ENCODE measurements at regions not wholly inside any gene's neighbourhood (a gene's known extent, or its start where the extent isn't known, plus 50 kb on each side); places are given as distances from the start of the nearest gene placed in this dataset.
"Not testable (repeated sequence)": the region's sequence is repeated elsewhere in the genome, so short reads cannot be mapped to it uniquely, and the experiment has no call there.

DNA sequence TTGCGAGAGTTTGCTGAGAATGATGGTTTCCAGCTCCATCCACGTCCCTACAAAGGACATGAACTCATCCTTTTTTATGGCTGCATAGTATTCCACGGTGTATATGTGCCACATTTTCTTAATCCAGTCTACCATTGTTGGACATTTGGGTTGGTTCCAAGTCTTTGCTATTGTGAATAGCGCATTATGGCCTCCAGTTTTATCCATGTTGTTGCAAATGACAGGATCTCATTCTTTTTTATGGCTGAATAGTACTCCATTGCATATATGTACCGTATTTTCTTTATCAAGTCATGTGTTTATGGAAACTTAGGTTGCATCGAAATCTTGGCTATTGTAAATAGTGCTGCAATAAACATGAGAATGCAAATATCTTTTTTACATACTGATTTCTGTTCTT is 266.1 kb upstream of the STXBP6 start:
- DNase-seq, result not testable (repeated sequence)

DNA sequence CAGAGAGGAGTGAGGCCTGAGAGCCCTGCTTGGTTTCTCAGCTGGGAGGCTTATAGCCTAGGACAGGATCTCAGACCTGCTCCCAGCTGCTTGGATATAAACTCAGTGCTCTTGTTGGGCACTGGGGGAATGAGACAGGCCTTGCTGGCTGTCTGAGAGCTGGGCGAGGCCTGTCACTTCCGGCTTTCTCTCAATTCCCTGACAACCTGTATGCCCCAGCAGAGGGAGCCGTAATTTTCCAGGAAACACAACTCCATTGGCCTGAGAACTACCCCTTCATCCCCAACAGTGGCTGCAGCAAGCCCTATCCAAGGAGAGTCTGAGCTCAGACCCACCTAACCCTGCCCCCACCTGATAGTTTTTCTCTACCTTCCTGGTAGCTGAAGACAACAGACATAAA is 258.3 kb upstream of the STXBP6 start:
- no peak for DNase-seq

DNA sequence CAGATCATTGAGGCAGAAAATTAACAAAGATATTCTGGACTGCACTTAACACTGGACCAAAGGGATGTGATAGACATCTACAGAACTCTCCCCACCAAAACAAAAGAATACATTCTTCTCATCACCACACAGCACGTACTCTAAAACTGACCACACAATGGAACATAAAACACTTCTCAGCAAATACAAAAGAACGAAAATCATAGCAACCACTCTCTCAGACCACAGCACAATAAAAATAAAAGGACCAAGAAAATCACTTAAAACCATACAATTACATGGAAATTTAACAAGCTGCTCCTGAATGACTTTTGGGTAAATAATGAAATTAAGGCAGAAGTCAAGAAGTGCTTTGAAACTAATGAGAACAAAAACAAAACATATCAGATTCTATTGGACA is 254.0 kb upstream of the STXBP6 start:
- no peak for DNase-seq

DNA sequence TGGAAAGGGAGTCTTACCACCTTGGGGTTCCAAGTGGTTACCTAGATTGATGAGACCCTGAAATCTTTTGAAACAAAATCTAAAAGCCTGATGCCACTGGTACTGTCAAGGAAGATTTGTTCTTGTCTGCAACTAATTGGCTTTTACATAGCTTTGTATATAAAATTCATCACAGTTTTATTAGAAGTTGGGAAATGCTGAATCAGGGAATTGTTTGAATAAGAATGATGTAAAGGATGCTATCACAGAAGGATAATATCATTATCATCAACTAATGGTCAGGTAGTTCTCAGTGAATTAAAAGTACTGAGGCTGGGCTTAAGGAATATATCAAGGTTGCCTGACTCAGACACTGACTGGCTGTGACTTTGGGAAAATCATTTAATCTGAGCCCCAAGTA is 248.3 kb upstream of the STXBP6 start:
- DNase-seq, result no peak

DNA sequence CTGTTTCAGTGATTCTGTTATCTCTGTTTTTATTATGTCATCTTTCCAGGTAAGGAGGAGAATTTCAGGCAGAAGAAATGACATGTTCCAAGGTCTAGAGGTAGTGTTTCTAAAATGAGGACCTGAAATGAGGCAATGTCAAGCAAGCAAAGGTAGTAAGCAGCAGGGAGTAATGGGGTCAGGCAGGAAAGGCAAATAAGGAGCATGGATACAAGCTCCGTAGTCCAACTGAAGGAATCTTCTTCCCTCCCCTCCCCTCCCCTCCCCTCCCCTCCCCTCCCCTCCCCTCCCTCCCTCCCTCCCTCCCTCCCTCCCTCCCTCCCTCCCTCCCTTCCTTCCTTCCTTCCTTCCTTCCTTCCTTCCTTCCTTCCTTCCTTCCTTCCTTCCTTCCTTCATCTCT is 240.2 kb upstream of the STXBP6 start:
- DNase-seq, result not testable (repeated sequence)

DNA sequence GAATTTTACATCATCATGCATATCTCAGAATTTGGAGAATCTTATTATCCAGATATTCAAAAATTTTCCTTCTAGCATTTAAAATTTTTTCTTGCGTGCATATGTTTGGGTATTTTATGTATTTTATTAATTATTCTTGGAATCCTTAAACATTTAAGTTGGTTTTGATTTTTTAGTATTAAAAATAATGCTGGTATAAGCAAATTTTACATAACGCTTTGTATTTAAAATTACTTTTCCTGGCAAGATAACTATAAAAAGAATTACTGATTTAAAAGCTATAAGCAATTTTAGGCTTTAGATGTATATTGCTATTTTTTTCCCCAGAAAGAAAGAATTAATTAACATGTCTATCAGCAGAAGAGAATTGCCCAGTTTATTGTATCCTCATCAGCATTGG is 224.6 kb upstream of the STXBP6 start:
- no peak for DNase-seq

DNA sequence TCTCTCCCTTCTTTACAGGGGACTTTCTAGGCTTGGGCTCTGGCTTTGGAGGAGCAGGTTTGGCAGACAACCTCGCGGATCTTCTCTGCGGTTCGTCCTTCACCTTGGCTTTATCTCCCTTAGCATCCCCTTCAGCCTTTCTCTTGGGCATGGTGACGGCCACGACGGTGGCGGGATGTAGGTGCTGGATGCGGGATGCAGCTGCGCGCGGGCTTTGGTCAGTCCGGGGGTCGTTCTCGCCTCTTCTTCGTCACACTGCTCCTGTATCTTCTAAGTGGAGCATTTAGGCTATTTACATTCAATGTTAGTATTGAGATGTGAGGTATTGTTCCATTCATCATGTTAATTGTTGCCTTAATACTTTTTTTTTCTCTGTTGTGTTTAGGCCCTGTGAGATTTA is 217.2 kb upstream of the STXBP6 start:
- no peak for DNase-seq

DNA sequence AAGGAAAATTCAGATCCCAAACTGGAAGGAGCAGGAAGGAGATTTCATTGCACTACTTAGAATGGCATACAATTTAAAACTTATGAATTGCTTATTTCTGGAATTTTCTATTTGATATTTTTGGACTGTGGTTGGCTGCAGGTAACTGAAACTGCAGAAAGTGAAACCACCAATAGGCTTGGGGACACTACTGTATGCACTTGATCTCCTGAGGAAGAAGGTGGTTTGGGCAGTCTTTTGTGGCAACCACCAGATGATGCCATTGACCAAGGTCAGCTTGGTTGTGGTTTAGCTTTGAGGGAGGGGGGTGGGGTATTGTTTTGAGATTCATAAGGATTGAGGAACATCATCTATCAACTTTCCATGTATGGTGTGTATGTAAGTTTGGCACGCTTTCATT is 209.5 kb upstream of the STXBP6 start:
- no peak for DNase-seq

DNA sequence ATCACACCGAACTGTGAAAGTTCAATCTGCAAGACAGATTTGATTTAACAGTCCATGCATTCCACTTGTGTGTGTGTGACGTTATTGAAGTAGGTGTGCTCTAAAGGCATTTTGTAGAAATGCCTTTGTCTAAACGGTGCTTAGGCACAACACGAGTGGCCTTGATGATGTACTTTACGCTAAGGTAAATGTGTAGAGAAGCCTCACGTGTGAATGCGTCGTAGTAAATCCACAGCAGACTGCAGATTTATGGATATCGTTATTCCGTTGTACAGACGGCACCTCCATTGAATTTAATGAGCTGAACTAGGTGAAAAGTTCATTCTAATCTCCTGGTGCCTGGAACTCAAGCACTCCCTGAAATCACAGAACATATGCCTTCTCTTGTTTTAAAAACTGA is 202.8 kb upstream of the STXBP6 start:
- DNase-seq, result no peak

DNA sequence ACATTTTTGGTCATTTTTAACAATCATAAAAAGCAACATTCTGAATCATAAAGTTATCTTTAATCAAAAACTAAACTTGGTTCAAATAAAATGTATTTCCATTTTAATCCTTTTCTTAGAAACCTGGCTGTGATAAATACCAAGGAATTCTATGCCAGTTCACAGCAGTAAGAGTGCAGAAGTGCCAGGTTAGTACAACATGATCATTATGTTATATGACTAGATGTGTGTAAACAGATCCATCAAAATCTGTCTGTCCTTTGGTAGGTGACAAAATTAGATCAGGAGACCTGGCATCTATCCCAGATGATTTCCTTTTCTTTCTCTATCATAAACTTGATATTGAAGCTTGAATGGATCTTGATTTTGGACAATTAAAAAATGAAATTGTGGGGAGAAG is 200.6 kb upstream of the STXBP6 start:
- no peak for DNase-seq

DNA sequence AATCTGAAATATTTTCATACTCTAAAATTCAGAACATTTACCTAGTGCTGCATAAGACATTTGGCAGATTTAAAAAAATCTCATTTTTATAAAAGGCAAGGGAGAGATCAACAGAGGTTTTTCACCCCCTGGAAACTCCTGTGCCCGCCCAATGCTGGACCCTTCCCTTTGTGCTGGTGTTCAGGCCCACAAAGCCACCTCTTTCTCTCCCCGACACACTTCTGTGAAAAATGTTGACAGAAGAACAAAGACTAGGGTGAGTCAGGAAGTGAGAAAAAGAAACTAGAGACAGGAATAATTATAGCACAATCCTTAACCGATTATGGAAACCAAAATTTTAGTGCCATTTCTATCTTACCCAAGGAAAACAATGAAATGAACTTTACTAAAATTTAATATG is 197.7 kb upstream of the STXBP6 start:
- DNase-seq, result no peak

DNA sequence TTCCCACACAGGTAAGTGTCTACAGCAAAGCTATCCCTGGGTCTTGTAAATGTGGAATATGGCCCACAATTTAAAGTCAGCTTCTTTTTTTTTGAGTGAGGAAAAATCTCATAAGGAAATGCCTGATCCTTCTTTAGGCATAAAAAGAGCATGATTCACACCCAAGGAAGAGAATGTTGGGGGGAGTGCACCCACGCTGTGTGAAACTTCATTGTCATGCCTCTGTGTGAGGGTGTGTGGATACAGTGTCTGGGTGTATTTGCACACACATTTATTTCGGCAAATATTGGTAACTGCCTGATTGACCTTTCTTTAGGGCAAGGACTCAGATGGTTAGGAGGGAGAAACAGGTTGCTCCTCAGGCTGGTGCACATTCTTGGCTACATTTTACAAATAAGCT is 196.8 kb upstream of the STXBP6 start:
- DNase-seq, result no peak

DNA sequence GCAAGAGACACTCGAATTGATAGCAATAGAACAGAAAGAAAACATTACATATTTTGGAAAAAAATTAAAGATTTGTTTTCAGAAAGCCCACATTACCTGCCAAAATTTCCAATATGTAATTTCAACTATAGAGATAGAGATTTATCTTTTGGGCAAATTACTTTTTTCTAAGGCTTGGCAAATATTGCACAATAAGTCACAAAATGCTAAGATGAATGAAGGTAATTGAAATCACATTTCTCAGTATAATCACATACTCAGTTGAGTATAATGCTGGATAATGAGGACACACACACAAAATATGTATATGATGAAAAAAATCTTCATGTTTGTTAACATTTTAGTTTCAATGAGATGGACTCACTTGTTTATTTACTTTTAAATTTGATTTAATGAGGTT is 189.2 kb upstream of the STXBP6 start:
- no peak for DNase-seq

DNA sequence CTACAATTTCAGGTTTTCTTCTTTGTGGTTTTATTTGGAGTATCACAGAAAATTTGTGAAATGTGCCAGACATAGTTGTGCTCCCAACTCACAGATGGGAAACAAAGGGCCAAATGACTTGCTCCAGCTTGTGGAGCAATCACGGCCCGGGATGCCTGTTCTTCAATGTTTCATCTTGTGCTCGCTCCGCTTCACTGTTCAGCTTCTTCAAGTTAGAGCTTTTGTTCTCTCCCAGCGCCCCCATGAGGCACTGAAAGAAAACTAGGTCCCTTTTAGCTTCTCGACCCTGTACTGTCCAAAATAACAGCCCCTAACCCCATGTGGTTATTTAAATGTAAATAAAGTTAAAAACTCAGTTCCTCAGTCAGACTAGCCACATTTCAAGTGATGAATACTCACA is 187.9 kb upstream of the STXBP6 start:
- no peak for DNase-seq

DNA sequence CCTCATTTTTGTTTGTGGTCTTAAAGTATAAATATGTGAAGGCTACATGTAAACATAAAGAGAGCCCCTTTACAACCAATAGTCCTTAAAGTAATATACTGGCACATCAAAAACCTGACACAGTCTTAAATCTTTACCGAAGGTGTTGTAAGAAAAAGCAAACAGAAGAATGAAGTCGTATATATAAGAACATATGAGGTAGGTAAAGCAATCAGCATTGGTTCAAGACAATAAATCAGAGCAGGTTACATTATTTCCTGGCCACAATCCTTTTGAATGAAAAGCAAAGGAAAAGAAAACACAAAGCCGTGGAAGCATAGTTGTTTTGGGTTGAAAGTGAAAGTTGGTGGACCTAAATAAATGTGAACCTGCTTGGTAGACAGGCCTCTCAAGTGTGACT is 183.7 kb upstream of the STXBP6 start:
- no peak for DNase-seq

DNA sequence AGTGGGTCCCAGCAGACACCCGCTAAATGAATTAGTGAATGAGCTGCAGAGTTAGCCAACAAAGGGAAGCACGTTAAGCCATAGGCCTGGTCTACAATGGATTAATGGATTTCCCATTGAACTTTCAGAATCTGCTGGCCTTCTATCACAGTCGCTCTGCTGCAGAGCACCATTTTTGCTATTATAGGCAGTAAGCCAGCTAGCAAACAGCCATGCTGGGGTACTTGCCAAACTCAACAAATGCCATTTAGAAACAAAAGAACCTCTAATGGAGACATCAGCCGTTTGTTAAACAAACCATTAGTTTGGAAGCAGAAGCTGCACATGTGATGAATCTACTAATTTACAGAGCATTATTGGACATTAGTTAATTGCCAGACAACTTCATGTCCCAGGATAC is 181.1 kb upstream of the STXBP6 start:
- DNase-seq, result no peak

DNA sequence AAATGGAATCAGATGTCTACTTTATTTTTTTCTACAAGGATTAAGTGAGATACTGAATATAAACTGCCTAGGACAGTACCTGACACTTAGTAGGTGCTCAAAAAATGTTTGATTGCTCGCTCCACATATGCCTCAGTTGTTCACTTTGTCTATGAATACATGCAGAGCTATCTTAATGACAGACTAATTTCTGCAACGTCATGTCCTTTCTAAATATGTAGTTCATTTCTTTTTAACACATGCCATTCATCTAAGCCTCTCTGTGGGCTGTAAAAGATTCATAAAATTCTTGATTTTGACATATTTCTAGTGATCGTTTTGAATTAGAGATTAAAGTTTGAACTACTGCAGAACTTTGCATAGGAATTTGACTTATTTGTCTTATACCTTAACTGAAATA is 176.3 kb upstream of the STXBP6 start:
- DNase-seq, result no peak

DNA sequence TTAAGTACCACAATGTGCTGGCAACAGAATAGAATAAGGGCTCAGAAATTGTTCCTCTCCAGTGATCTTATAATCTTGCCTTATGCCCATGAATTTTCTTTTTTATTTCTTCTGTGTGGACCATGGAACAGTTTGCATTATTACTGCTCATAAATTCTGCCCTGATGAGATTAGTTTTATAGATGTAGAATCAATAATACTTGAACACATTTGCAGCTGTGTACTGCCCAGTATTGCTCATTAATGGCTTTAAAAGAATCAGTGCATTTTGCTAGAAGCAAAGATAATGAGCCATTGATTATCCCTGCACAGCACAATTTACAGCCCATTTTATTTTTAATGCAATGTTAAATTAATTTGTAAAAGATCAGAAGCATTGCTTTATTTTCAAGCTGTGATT is 172.3 kb upstream of the STXBP6 start:
- no peak for DNase-seq

DNA sequence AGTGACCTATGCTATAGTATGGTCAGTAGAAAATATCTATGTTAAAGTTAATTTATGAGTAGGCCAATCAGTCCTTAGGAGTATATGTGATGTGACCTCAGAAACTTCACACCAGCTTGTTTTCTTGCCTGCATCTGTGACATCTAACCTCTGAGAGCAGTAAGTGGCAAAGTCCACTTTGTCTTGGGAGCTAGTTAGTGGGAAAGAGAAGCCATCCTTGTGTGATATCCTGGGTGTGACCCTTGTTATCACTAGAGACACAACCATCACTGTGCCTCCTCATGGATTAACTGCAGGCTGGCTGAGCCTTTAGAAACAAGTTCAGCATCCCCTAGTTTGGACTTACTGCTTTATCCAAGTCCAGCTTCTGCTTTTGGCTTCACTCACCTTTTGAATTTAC is 170.6 kb upstream of the STXBP6 start:
- DNase-seq, result no peak

DNA sequence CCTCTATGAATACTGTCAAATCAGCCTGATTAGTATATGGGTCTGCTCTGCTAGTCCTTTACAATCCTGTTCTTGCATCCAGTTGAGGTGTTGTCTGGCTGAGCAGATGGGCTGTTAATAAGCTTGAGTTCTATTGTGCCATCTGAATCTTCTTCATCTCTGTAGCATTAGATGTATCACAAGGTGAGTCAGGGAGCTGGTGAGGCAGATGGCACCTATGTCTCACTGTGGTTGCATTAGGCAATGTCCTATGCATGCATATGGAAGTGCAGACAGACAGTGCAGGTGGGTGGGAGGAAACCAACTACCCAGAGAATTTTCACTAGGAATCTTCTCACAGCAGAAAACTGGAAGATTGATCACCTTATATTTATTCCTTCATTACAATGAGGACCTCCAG is 165.7 kb upstream of the STXBP6 start:
- DNase-seq, result no peak

DNA sequence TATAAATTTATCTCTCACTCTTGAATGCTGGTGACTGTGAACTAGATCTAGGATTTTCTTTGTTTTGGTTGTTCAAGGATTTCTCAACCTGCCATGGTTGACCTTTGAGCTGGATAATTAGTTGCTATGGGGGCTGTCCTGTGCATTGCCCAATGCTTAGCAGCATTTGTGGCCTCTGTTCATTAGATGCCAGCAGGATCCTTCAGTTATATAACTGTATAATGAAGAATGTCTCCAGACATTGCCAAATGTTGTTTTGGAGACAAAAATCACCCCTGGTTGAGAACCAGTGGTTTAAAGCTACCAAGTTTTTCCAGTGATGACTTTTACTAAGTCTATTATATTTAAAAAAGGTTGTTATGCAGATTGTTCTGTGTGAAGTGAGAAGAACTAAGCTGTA is 147.9 kb upstream of the STXBP6 start:
- no peak for DNase-seq

DNA sequence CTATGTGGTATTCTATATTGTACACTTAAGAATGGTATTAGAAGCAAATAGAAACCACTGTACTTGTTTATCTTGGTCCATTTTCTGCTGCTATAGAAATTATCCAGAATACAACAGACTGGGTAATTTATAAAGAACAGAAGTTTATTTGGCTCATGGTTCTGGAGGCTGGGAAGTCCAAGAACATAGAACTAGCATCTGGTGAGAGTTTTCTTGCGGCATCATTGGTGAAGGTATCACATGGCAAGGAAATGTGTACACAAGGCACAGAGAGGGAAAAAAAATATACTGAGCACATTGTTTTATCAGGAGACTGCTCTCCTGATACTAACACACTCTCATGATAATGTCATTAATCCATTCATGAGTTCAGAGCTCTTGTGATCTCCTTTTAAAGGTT is 130.3 kb upstream of the STXBP6 start:
- no peak for DNase-seq

DNA sequence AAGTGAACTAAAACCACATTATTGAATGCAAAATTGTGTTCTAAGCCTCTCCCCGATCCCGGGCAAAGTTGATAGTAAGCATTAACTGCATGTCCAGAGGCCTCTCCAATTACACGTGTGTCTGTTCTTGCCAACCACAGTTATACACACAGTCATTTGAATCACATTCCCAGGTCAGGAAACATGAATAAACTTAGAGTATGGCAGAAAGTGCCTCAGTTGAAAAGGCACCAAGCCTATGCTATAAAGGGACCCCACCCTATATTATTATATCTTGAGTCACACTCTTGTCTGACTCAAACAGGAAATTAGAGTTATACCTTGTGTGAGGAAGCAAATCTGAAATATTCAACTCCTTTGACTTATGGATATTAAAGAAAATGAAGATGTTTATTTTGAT is 128.3 kb upstream of the STXBP6 start:
- DNase-seq, result no peak

DNA sequence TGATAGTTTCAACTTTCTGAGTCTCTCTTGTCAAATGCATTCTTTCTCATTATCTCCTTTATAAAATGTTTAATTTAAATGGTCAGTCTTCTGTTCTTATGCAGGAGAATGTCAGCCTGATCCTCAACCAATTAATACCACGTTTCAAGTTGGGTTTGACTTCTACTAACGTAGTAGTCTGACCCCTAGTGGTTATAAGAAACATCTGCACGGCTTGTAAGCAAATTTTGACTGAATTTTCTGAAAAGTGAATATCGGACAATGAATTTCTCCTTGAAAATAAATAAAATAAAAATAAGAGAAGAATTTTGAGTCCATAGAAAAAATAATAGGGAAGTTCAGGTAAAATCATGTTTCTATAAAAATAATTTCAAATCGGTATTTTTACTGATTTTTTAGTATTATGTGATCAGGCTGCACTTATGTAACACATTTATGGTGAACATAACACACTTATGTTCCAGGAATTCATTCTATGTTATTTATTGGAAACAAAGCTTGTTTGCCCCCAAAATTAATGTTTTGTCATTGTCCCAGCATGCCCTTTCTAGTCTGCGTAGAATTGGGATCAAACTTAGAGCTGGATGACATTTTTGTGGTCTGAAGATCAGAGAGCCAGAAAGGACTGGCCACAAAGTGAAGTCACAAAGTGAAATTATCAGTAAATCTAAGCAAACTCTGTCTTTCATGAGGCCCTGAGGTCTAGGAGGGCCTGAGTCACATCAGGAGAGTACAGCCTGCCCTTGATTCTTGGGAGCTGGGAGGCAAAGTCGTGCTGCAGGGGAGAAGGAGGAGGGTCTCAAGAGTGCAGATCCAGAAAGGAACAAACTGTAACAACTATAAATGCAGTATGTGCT is 101.2 kb upstream of the STXBP6 start:
- peak in 1 of 2 experiments; percentile 17 for DNase-seq

DNA sequence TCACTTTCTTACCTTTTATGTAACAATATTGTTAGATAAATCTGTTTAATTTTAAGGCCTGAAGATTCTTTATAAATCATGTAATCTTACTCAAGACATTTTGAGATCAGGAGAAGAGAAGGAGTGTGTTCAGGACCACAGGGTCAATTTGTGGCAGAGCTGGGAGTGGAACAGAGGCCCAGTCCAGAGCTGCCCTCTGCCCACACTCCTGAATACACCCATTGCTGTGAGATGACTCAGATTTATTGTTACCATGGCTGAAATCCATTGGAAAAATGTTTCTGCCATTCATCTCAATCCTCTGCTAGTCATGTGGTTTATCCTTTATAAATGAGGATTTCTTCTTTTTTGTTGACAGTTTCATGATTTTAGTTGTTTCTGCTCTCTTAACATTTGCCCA is 100.5 kb upstream of the STXBP6 start:
- no peak for DNase-seq
